Loucy (cell line): ENCODE measurements at regions not wholly inside any gene's neighbourhood (a gene's known extent, or its start where the extent isn't known, plus 50 kb on each side); places are given as distances from the start of the nearest gene placed in this dataset.

Experiments
- EZH2phosphoT487 ChIP-seq: fragments of 200-600 bp; IDR thresholded peaks from 2 replicates; pipeline ENCODE4 v1.6.1; 2018; ENCODE audit warnings: antibody characterized with exemption, mild to moderate bottlenecking, moderate library complexity, borderline replicate concordance
- TF ChIP-seq, protein P1 (sequence below): fragments of 200-600 bp; sonication (generic); conservative IDR thresholded peaks from 2 replicates; pipeline ENCODE4 v1.5.1; 2014; ENCODE audit warnings: mild to moderate bottlenecking, antibody characterized with exemption, low read length

DNA sequence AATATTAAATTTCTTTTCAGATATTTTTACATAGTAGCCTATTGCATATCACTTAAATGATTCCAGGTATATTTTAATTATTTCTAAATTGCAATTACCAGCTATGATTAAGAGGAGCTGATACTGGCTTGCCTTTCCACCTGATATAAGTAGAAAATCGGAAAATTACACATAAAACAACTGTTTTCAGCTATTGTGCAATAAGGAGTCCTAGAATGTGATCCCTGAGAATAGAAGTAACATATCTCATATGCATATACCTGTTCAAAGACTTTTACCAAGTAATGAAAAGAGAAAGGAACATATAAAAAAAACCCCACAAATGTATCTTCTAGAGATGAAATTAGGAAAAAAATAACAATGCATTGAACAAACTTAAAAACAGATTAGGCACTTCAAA lies 1354.6 kb upstream of the PCDH9 start:
- TF ChIP-seq, protein P1, sequence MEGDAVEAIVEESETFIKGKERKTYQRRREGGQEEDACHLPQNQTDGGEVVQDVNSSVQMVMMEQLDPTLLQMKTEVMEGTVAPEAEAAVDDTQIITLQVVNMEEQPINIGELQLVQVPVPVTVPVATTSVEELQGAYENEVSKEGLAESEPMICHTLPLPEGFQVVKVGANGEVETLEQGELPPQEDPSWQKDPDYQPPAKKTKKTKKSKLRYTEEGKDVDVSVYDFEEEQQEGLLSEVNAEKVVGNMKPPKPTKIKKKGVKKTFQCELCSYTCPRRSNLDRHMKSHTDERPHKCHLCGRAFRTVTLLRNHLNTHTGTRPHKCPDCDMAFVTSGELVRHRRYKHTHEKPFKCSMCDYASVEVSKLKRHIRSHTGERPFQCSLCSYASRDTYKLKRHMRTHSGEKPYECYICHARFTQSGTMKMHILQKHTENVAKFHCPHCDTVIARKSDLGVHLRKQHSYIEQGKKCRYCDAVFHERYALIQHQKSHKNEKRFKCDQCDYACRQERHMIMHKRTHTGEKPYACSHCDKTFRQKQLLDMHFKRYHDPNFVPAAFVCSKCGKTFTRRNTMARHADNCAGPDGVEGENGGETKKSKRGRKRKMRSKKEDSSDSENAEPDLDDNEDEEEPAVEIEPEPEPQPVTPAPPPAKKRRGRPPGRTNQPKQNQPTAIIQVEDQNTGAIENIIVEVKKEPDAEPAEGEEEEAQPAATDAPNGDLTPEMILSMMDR, result no peak
- no peak for TF ChIP-seq EZH2phosphoT487
